ENCODE measurements at regions not wholly inside any gene's neighbourhood (a gene's known extent, or its start where the extent isn't known, plus 50 kb on each side); places are given as distances from the start of the nearest gene placed in this dataset.

DNA sequence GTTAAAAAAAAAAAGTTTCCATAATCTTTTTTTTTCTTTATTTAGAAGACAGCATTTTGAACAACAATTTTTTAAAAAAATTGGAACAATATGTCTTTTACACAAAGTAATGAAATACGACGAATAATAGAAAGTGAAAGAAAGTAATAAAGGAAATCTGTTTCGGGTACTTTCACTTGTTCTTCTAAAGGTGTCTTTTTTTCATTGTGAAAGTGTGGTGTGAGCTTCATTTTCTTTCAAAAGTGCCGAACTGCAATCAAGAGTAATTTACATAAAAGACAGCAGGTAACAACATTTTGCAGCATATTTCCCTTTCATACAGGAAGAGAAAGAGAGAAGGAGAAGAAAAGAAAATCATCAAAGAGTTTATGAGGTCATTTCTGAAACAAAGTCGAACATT is 159.7 kb upstream of the CDH12 start:
- TF ChIP-seq, protein P1, sequence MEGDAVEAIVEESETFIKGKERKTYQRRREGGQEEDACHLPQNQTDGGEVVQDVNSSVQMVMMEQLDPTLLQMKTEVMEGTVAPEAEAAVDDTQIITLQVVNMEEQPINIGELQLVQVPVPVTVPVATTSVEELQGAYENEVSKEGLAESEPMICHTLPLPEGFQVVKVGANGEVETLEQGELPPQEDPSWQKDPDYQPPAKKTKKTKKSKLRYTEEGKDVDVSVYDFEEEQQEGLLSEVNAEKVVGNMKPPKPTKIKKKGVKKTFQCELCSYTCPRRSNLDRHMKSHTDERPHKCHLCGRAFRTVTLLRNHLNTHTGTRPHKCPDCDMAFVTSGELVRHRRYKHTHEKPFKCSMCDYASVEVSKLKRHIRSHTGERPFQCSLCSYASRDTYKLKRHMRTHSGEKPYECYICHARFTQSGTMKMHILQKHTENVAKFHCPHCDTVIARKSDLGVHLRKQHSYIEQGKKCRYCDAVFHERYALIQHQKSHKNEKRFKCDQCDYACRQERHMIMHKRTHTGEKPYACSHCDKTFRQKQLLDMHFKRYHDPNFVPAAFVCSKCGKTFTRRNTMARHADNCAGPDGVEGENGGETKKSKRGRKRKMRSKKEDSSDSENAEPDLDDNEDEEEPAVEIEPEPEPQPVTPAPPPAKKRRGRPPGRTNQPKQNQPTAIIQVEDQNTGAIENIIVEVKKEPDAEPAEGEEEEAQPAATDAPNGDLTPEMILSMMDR (IDR thresholded peaks at IDR 0.05; ENCODE audit: low read length): no peak
- TF ChIP-seq EZH2 (IDR thresholded peaks at IDR 0.05; ENCODE audit: borderline replicate concordance, low read length): no peak
